Panc1 (cell line): ENCODE measurements at regions not wholly inside any gene's neighbourhood (a gene's known extent, or its start where the extent isn't known, plus 50 kb on each side); places are given as distances from the start of the nearest gene placed in this dataset.
"Not testable (repeated sequence)": the region's sequence is repeated elsewhere in the genome, so short reads cannot be mapped to it uniquely, and the experiment has no call there.

ENCODE experiments used
- ATAC-seq: fragments of 200-7000 bp; cut with Tn5 transposase; 2 replicates; pipeline ENCODE4 v1.9.1; 2020; ENCODE audit warnings: mild to moderate bottlenecking, moderate library complexity
- BruUV-seq: library from RNA; stranded (reverse); fragments of 400-500 nt; replicated peaks from 2 replicates; lab custom pipeline; 2021; lab: Mats Ljungman, UMichigan
- CTCF ChIA-PET: fragments of 300-600 bp; sonication (Branson Sonifier 250); formaldehyde crosslinking; loops from one replicate; lab custom pipeline; 2022; ENCODE audit warnings: antibody characterized with exemption; lab: Charles Lee
- POLR2A ChIA-PET: fragments of 300-600 bp; sonication (Branson Sonifier 250); formaldehyde crosslinking; loops from one replicate; lab custom pipeline; 2022; ENCODE audit warnings: antibody characterized with exemption; lab: Charles Lee
- DNase-seq: peaks from one replicate; pipeline ENCODE4 v3.0.0-alpha.2; 2010; ENCODE audit warnings: low read depth, low spot score
- H3K27ac ChIP-seq: 2 replicates; pipeline ENCODE4 v1.5.1; 2011; ENCODE audit warnings: mild to moderate bottlenecking, low read length, inconsistent platforms
- H3K27me3 ChIP-seq: fragments of 200-500 bp; sonication (Bioruptor generic); 2 replicates; pipeline ENCODE4 v1.6.0; 2014; ENCODE audit warnings: low read length, inconsistent platforms; ENCODE audit not compliant: control insufficient read depth, insufficient read depth
- H3K36me3 ChIP-seq: fragments of 200-500 bp; sonication (Bioruptor generic); 2 replicates; pipeline ENCODE4 v1.5.1; 2014; ENCODE audit warnings: inconsistent platforms, mild to moderate bottlenecking, low read length, moderate library complexity; ENCODE audit not compliant: control insufficient read depth, insufficient read depth
- H3K4me1 ChIP-seq: 2 replicates; pipeline ENCODE4 v1.5.1; 2011; ENCODE audit warnings: inconsistent platforms, mild to moderate bottlenecking, low read length, moderate library complexity; ENCODE audit not compliant: control insufficient read depth, insufficient read depth
- H3K4me3 ChIP-seq, 2 experiments: 2 replicates each; pipeline ENCODE4 v1.5.1; 2011 to 2012; ENCODE audit warnings: low read depth in 2 of 2, low read length in 2 of 2, mild to moderate bottlenecking in 2 of 2, inconsistent platforms in 1 of 2, moderate library complexity in 1 of 2
- H3K9me3 ChIP-seq: fragments of 200-500 bp; sonication (Bioruptor generic); 2 replicates; pipeline ENCODE4 v1.5.1; 2014; ENCODE audit warnings: low read depth, mild to moderate bottlenecking, inconsistent platforms, low read length, moderate library complexity; ENCODE audit not compliant: control insufficient read depth, insufficient read depth
- CTCF ChIP-seq: fragments of 450-650 bp; IDR thresholded peaks from 2 replicates; pipeline ENCODE4 v1.5.1; 2017; ENCODE audit warnings: mild to moderate bottlenecking
- POLR2AphosphoS5 ChIP-seq: IDR thresholded peaks from 2 replicates; pipeline ENCODE4 v1.6.1; 2012; ENCODE audit warnings: mild to moderate bottlenecking, low read depth, low read length, moderate library complexity
- REST ChIP-seq, 2 experiments: IDR thresholded peaks; 2 replicates each; pipeline ENCODE4 v1.6.1; 2011 to 2012; ENCODE audit warnings: low read depth in 2 of 2, control low read depth in 1 of 2, low read length in 1 of 2, mild to moderate bottlenecking in 1 of 2, moderate library complexity in 1 of 2; ENCODE audit not compliant: insufficient read depth in 1 of 2
- SIN3A ChIP-seq: IDR thresholded peaks from 2 replicates; pipeline ENCODE4 v1.6.1; 2012; ENCODE audit warnings: low read depth, mild to moderate bottlenecking, low read length, moderate library complexity, borderline replicate concordance; ENCODE audit not compliant: insufficient read depth
- TCF7L2 ChIP-seq: IDR thresholded peaks from 2 replicates; pipeline ENCODE4 v1.6.1; 2011; ENCODE audit warnings: mild to moderate bottlenecking, low read depth, low read length, inconsistent platforms
- in situ Hi-C: cut with HindIII; loops from 2 replicates; pipeline ENCODE4 v1.10.0; 2016; ENCODE audit warnings: low sequenced_read_pairs, low pct_unique_long_range_greater_than_20kb
- intact Hi-C: fragments of 100-400 bp; cut with micrococcal nuclease; formaldehyde crosslinking; loops from one replicate; pipeline ENCODE4 v1.10.0; 2022; ENCODE audit not compliant: unreplicated experiment

GRCh38 chr7:52586704-52587103 lies 448.7 kb upstream of the POM121L12 start:
- Histone ChIP-seq H3K27ac (no peak overlapping the region), H3K4me3 (no peak overlapping the region), H3K9me3 (no peaks in the 10 kb centered on the region), H3K4me1 (no peaks in the 10 kb centered on the region), H3K36me3 (no peaks in the 10 kb centered on the region), H3K27me3 (no peaks in the 10 kb centered on the region)
- DNase-seq: no peak
- CTCF ChIA-PET: no interaction called here
- POLR2A ChIA-PET: no interaction called here
- TF ChIP-seq POLR2AphosphoS5 (no peak), SIN3A (no peak), REST (IDR thresholded peaks at IDR 0.05; ENCODE audit: insufficient read depth in 1 of 2, low read depth in 2 of 2, low read length in 1 of 2) (no peak), CTCF (no peak), TCF7L2 (no peak)
- in situ Hi-C loops: no loop called here
- no peak for ATAC-seq
- no TSS peak for BruUV-seq
- intact Hi-C loops: no loop called here

GRCh38 chr7:52584041-52584440 lies 451.4 kb upstream of the POM121L12 start:
- no peaks in the 10 kb centered on the region for H3K27me3 ChIP-seq
- H3K36me3 ChIP-seq: no peaks in the 10 kb centered on the region
- CTCF ChIA-PET: no interaction called here
- no peaks in the 10 kb centered on the region for H3K4me1 ChIP-seq
- no peak overlapping the region for H3K27ac ChIP-seq
- ATAC-seq (no peak), DNase-seq (no peak)
- H3K4me3 ChIP-seq: no peak overlapping the region
- in situ Hi-C loops: no loop called here
- intact Hi-C loops: no loop called here
- H3K9me3 ChIP-seq: no peaks in the 10 kb centered on the region; the same call in 1 of the 2 replicates
- TF ChIP-seq CTCF (no peak), POLR2AphosphoS5 (no peak)
- POLR2A ChIA-PET: no interaction called here
- no TSS peak for BruUV-seq

- H3K27ac ChIP-seq, H3K4me3 ChIP-seq, H3K36me3 ChIP-seq, BruUV-seq, intact Hi-C loops, in situ Hi-C loops, DNase-seq, CTCF ChIA-PET, H3K4me1 ChIP-seq, ATAC-seq, POLR2A ChIA-PET, H3K9me3 ChIP-seq, H3K27me3 ChIP-seq: not testable (repeated sequence)
These were observed 462.3 kb upstream of the POM121L12 start for GRCh38 chr7:52573141-52573540.
